ENCODE measurements at regions not wholly inside any gene's neighbourhood (a gene's known extent, or its start where the extent isn't known, plus 50 kb on each side); places are given as distances from the start of the nearest gene placed in this dataset.

DNA sequence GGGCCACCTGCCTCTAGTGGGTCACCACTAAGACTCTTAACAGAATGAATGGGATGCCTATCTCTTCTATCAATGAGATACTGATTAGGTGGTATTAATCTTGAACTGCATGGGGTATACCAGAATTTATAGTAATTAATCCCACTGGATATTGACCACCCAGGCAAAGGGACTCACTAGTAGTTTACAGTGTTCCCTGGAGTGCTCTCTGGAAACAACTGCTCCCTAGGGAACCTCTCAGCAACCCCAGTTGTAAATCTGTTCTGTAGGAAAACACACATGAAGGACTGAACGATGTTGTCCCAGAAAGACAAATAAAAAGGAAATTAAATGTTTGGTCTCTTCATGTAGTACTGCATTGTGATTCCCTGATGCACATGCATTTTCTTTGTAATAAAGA, 430.5 kb downstream of the HLX start:
- DNase-seq, result no peak

DNA sequence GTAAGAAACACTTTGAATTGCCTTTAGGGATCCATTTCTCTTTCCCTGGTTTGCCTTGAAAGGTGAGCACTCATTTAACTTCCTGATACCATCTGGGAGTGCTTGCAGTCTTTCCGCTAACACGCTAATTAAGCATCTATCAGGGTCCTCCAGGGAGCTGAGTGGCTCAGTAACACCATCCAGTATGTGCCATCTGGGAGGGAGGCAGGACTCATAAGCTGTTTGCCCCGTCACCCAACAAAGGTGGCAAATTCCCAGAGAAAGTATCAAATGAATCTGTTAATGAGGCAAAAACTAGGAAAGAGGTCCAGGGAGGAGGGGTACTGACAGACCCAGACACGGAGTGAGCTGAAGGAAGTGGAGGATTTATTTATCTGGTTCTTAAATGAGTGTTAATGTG, 430.9 kb downstream of the HLX start:
- no peak for DNase-seq

DNA sequence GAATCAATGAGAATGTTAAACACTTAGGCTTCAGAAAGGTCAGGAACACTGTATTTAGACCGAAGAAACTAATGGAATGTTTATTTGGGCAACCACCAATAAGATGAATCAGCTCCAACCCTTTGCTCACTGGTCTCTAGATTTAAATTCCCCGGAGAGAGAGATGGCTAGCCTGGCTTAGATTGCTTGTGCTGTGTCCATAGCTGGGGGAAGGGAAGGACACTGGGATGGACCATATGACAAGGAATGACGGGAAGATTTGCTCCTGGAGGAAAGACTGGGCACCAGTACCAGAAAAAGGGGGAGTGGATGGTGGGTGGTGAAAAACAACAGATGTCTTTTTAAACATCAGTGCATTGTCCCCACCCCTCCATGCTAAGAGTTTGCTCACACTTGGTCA, 426.6 kb downstream of the DUSP10 start:
- peak; percentile 87 for DNase-seq

DNA sequence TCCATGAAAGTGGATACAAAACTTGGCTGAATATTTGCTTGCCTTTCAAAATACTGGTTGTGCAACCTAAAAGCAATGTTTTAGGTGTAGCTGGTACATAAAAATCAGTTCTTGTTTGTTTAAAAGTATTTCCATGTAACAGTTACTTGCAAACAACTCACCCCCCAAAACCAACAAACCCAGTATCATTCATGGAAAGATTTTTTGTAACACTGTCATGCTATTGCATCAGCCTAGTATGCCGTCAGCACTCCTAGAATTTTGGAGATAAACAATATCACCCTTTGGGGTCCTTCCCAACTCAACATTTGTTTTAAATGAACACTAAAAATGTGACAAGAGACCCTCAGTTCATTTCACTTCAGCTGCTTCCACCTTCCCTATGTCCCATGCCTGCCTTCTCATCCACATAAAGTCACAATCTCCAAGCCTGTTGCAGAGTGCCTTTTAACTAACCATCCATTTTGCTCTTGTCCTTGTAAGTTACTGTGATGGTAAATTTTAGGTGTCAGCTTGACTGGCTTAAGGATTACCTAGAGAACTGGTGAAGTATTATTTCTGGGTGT, 425.3 kb downstream of the DUSP10 start:
- DNase-seq, result peak; percentile 57

DNA sequence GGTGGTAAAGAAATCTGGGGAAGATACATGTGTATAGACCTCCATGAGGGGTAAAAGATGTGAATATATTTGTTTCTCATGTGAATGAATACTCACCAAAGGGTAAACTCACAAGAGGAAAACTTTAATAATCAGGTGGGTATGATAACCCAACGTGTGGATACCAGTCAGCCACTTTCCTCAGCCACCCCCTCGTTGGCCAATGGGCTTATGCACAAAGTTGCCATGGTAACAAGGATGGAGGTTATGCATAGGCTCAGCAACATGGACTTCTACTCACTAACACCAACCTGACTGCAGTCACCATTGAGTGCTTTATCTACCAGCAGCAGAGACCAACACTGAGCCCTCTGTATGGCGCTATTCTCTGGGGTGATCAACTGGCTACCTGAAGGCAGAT, 424.4 kb downstream of the DUSP10 start:
- no peak for DNase-seq

DNA sequence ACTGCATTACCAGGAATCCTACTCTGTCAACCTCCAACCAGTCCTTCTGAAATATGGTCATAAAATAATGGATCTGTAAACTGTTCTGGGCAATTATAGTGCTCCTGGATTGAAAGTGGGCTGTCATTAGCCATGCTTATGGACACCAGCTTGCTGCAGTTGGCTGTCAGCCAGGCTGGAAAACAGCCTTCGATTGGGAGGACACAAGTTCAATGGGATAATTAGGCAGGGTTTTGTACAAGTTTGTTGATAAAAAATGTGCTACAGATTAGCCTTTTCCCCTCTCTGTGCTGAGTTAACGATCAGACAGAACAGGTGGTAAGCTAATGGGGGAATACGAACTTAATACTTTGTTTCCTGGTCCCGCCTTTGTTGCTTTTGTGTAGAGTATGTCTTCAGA, 413.9 kb downstream of the DUSP10 start:
- DNase-seq, result no peak

DNA sequence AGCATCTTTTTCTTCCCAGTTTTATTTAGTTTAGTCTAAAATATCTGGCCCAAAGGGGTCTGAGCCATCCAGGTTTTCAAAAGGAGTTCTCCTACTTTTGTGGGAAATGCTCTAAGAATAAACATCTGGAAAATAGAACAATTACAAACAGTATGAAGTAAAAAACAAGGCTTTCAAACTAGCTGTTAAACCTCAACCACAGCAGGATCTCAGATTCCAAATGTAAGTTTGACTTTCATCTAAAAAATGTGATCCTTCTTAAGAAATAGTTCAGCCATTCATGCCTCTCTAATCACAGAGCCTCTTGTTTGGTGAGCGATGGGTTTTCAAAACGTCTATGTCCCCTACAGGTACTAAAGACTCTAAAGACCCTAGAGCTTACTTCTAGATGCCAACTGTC, 413.5 kb downstream of the DUSP10 start:
- DNase-seq, result no peak

DNA sequence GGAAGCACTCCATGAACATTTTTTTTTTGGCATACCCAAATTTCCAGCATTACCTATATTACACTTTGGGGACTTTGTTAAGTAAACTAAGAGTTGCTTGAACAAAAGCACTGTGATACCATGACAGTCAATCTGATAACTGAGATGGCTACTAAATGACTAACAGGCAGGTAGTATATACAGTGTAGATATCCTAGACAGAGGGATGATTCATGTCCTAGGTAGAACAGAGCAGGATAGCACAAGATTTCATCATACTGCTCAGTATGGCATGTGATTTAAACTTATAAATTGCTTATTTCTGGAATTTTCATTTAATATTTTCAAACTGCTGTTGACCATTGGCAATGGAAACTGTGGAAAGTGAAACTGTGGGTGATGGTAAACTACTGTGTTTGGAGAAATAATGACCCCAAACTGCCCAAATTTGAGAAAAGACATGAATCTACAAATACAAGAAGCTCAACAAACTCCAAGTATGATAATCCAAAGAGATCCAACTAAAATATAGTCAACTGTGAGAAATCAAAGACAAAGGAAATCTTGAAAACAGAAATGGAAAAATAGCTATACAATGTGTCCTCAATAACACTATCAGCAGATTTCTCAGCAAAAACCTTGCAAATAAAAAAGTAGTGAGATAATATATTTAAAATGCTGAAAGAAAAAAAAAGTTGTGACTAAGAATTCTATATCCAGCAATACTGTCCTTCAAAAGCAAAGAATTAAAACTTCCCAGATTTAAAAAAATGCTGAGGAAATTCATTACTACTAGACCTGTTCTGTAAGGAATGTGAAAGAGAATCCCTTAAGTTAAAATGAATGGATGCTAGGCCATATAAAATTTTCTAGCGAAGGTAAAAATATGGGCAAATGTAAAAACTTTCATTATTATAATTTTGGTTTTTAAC, 410.4 kb downstream of the DUSP10 start:
- no peak for DNase-seq

DNA sequence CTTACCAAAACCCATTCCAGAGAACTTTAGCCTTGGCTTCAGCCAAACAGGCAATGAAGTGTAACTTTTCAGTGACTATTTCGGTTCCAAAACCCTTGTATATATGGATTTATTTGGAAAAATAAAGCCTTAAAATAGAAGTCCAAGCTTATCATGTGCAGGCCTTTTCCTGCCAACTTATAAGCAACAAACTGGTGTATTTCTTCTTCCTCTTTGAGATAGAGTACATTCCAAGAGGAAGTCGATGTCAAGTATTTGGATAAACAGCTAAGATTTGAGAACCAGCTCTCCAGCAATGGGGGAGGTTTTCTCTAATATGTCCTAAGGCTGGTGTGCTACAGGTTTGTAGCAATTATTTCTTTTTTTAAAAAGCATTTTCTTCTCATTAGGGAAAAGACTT, 407.8 kb downstream of the DUSP10 start:
- DNase-seq, result no peak

DNA sequence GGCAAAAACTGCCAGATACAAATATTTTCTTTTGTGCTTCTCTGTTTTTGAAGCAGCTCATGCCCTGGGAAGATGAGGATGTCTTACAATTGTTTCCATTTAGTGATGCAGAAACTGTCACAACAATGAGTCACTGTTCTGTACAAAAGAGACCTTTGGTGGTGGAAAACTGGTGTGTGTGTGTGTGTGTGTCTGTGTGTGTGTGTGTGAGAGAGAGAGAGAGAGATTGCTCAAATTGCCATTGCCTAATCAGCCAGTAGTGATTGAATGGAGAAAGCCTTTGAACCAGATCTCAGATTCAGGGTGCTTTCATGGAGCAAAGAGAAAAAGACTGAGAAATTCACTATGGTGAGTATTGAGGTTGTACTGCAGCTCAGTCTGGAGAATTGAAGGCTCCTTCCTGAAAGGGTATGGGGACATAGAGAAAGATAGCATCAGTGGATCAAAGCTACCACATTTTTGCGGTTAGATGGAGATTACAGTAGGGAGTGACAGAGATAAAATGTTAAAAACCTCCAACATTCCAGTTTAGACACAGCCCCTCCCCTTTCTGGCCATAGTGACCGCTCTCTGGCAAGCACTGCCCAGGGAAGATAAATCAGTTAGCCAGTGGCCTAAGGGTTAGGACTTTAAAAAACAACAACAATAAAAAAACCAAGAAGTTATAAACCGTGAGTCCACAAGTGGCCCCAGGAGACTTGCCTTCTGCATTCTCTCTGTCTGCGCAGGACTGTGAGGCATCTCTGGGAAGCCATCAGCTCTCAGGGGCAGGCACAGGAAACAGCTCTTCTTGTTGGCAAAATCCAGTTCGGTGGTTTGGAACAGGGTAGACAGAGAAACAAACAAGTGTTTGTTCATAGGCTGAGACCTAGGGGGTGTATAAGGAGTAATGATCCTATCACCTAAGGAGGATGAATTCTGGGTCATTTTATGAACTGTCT, 406.5 kb downstream of the DUSP10 start:
- peak; percentile 87 for DNase-seq

DNA sequence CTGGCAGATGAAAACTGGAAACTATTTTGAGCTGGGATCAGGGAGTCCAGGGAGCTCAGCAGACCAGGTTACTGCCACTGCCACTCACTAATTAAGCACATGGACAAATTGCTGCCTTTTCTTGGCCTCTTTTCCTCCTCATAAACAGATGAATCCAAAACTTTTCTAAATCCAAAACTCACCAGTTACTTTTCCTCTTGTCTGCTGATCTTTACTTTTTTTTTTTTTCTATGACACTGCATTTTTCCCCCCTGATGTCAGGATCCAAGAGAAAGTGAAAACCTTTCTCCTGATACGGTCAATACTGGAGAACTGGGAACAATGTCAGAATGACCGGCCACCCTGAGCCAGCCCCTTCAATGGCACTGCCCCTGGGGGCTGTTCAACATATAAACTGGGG, 405.8 kb downstream of the DUSP10 start:
- peak; percentile 64 for DNase-seq

DNA sequence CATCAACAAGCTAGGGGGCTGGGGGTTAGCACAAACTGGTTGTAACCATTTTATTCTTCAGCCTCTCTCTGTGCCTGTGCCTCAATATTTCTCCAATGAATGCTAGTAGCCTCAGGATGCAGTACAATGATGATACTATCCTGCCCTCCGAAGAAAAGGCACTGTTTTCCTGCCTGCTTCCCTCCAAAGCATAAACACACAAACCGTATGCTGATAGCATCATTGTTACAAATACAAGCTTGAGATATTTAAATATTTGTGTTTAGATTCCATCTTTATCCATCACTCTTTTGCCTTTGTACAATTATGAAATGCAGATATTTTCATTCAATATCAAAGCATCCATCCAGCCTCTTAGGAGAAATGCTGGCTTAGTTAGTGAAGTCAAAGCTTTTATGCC, 404.8 kb downstream of the DUSP10 start:
- DNase-seq, result no peak

DNA sequence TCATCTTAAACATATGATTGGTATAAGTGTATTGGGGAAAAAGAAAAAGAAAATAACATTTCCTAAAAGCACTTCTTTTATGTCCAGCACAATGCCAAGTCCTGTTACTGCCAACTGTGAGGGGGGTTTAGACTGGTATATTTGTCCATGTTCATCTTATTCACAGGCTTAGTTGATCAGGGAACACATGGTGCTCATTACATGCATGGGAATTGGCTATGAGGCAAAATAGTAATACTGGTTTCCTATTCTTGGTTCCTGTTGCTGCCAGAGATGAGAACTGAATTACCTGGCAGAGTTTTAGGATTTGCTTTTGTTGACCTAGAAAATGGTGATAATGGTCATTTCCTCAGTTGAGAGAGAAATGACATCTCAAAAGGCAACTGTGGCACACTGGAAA, 398.8 kb downstream of the DUSP10 start:
- no peak for DNase-seq

DNA sequence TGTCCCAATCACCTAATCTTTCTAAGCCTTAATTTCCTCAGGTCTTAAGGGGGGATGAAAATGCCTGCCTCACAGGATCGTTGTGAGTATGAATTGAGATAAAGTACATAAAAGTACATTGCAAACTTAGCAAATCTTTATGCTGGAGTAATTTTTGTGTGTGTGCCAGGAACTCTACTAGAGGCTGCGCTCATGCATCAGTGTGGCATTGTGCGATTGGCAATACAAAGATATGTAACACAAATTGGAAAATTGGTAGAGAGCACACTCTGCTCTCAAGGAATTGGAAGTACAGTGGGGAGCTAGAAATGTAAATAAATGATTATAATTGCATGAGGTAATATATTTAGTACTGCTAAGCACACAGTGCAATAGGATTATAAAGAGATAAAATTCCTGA, 398.3 kb downstream of the DUSP10 start:
- no peak for DNase-seq

DNA sequence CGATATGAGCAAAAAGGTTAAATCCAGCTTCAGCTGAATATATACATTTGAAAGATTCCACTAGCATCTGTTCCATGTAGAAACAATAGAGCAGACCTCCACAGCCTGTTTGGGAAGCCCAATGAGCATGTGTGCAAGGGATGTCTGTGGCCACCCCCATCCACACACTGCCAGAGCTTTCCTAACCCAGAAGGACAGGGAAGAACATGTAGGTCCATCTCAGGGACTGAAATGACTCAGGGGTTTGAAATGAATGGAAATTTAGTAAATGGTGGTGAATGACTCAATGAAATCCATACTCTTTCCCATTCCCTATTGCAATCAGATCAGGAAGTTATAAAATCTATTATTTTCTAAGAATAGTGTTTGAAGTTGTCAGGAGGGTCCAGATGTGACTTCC, 397.2 kb downstream of the DUSP10 start:
- peak; percentile 94 for DNase-seq

DNA sequence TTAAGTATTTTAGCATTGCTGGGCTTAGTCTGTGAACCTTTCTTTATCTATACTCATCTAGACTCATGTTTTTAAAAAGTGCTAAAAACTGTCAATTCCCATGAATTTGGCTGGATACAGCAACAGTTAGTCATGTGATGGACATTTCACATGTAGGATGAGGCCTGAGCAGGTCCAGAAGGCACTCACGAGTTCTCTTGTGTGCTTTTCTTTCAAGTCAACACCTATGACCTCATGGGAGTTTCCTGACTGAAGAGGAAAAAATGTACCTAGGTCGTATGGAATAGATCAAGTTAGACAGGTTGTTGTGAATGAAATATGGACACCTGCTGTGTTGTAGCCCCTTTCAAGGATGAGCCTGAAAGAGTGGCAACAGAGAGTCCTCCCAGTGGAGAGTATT, 394.2 kb downstream of the DUSP10 start:
- DNase-seq, result no peak

DNA sequence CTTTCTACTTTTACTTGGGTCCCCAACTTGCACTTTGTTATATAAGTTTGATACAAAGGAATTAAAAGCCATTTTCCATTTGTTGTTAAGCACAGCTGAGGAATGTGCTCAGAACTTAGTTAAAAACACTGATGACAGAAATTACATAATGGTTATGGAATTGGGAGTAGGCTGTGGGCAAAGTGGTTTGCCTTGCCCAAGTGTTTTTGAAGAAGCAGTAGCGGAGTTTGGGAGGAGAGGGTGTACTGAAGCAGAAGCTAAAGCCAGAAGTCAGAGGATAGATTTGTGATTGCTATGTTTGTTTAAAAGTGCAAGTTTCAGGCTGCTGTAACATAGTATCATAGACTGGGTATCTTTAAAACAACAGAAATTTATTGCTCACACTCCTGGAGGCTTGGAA, 391.8 kb downstream of the DUSP10 start:
- no peak for DNase-seq

DNA sequence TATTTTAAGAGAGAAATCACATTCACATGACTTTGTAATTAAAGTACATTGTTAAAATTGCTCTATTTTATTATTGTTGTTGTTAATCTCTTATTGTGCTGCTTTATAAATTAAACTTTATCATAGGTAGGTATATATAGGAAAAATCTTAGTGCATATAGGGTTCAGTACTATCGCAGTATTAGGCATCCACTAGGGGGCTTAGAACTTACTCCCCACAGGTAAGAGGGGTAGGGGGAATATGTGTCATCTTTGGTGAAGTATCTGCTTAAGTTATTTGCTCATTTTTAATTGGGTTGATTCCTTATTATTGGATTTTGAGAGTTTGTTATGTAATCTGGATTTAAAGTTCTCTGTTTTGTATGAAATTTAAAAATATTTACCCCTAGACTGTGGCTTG, 385.2 kb downstream of the DUSP10 start:
- no peak for DNase-seq

DNA sequence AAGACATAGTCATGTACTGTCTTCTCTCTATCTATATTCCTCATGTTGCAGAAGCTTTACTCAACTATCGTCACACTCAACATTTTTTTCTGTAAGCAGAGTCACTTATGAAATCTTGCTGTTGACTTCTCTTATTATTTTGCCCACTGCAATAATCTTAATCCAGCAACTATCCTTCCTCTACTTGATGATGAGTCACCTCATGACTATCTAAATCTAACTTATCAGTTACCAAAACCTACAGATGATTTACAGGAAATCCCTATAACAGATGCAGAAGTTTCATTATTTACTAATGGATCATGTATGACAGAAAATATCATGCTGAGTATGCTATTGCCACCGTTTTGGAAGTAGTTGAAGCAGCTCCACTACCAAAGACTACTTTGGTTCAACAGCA, 378.9 kb downstream of the DUSP10 start:
- no peak for DNase-seq

DNA sequence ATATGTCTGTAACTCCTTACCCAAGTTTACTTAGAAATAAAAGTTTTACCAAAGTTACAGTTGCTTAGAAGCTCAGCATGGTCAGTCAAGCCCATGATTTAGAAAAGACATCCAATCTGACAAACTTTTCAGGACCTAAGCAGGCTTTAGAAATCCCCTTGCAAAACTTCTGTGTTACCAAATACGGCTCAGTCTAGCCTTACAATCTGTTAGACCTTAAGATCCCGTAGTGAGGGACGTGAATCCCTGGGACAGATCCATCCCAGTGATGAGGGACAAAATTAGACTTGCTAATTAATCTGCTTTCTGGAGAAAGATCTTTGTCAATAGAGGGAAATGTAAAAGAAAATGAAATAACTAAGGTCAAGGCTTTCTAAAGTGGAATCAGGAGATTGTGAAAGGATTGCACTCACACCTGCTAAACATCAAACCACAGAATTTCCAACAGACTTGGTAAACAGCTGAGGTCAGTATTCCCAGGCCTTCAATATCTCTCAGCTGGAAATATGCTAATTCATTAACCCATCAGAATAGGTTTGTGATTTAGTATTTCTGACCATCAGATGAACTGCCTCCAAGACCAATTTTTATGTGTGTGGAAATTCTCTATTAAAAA, 375.3 kb downstream of the DUSP10 start:
- DNase-seq, result no peak

DNA sequence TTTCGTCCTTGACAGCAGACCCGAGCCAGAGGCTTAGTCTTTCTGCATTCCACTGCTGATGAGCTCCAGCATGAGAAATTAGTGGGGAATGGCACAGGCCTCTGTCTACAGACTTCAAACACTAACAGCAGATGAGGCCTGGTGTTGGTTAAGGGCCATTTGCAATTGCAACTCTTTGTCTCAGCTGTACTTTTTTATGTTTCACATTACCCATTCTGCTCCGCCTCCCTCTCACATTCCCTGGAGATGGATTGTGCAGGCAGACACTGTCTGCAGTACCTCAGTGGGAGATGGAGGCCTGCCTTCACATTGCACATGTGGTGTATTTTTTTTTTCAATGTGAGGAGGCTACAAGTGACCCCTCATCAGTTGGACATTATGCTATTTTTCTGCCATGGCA, 370.2 kb downstream of the DUSP10 start:
- peak; percentile 27 for DNase-seq

DNA sequence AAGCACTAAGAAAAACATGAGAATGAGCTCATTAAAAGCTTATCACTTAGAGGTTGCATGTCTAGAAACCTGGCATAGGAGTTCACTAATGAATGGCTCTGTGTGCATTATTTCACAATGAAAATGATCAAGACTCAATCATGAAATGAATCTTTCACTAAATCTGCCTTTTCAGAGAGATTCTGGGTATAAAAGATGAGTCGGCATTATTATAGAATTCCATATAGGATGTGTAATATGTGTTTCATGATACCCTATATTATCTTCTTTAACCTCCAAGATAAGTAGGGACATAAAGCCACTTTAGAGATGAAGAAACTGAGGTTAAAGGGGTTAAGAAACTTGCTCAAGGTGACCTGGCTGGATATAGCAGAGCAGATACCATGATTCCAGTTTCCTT, 368.1 kb downstream of the DUSP10 start:
- no peak for DNase-seq

DNA sequence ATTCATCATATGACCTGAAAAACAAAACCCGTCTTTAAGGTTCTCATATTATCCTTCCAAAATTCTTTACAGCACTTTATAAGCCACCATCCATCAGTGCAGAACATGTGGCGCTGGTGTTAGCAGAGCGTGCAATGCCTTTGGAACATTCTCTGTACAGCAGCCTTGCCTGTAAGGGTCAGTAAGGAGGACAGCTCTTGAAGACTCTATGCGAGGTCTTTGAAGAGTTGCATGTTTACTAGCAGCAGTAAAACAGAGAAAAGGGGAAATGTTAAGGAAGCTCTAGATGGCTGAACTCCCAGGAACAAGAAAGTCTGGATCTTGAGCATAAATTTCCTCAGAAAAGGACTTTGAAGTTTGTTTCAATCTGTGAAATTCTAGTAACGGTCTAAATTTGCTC, 365.6 kb downstream of the DUSP10 start:
- no peak for DNase-seq

All from fibroblast of upper back skin (primary cell).